ENCODE measurements at regions not wholly inside any gene's neighbourhood (a gene's known extent, or its start where the extent isn't known, plus 50 kb on each side); places are given as distances from the start of the nearest gene placed in this dataset.

- no peak overlapping the region for H3K4me3 ChIP-seq (ENCODE audit: low read length, poor library complexity, severe bottlenecking)
- H3F3A ChIP-seq (ENCODE audit: low read depth) = no peaks in the 10 kb centered on the region
- H3K36me3 ChIP-seq (ENCODE audit: insufficient read depth, low read length) = no peaks in the 10 kb centered on the region
- no peaks in the 10 kb centered on the region for H3K79me2 ChIP-seq (ENCODE audit: insufficient read depth, low read length)
- no peaks in the 10 kb centered on the region for H3K9me2 ChIP-seq (replicated peaks; ENCODE audit: low read depth, low read length)
- H3K4me2 ChIP-seq (ENCODE audit: low read depth, low read length, poor library complexity, severe bottlenecking) = no peak overlapping the region
- H3K4me1 ChIP-seq (ENCODE audit: insufficient read depth, low read length, poor library complexity, severe bottlenecking) = peaks cover 33% of the 10 kb centered on the region
- TF ChIP-seq CTCF (conservative IDR thresholded peaks at IDR 0.05; ENCODE audit: low read length) (no peak), EZH2phosphoT487 (IDR thresholded peaks at IDR 0.05; ENCODE audit: borderline replicate concordance) (no peak)
- H3K9ac ChIP-seq (ENCODE audit: low read depth, low read length, poor library complexity, severe bottlenecking) = no peak overlapping the region
- no peaks in the 10 kb centered on the region for H3K27me3 ChIP-seq (ENCODE audit: insufficient read depth, low read length, poor library complexity, severe bottlenecking)
- no peak overlapping the region for H2AFZ ChIP-seq (ENCODE audit: low read length)
- H3K9me3 ChIP-seq (ENCODE audit: insufficient read depth, low read depth, low read length) = no peaks in the 10 kb centered on the region
- H4K20me1 ChIP-seq (ENCODE audit: insufficient read depth, low read length, poor library complexity, severe bottlenecking) = no peaks in the 10 kb centered on the region
Measured at GRCh38 chr14:31964490-31964889, 112.6 kb upstream of the ARHGAP5 start.

- TF ChIP-seq EZH2phosphoT487 (IDR thresholded peaks at IDR 0.05; ENCODE audit: borderline replicate concordance) (no peak), CTCF (conservative IDR thresholded peaks at IDR 0.05; ENCODE audit: low read length) (no peak)
- H3K9me3 ChIP-seq (ENCODE audit: insufficient read depth, low read depth, low read length) = peaks cover 2% of the 10 kb centered on the region; the same call in 1 of the 2 replicates
- H3K9me2 ChIP-seq (replicated peaks; ENCODE audit: low read depth, low read length) = no peaks in the 10 kb centered on the region
- H3K9ac ChIP-seq (ENCODE audit: low read depth, low read length, poor library complexity, severe bottlenecking) = no peak overlapping the region
- peaks cover 36% of the 10 kb centered on the region for H3K4me1 ChIP-seq (ENCODE audit: insufficient read depth, low read length, poor library complexity, severe bottlenecking)
- no peaks in the 10 kb centered on the region for H3F3A ChIP-seq (ENCODE audit: low read depth)
- no peaks in the 10 kb centered on the region for H3K27me3 ChIP-seq (ENCODE audit: insufficient read depth, low read length, poor library complexity, severe bottlenecking)
- no peaks in the 10 kb centered on the region for H4K20me1 ChIP-seq (ENCODE audit: insufficient read depth, low read length, poor library complexity, severe bottlenecking)
- peak overlapping the region; percentile 65 for H3K4me2 ChIP-seq (ENCODE audit: low read depth, low read length, poor library complexity, severe bottlenecking)
- no peak overlapping the region for H3K4me3 ChIP-seq (ENCODE audit: low read length, poor library complexity, severe bottlenecking)
- no peaks in the 10 kb centered on the region for H3K36me3 ChIP-seq (ENCODE audit: insufficient read depth, low read length)
- H3K79me2 ChIP-seq (ENCODE audit: insufficient read depth, low read length) = no peaks in the 10 kb centered on the region
- H2AFZ ChIP-seq (ENCODE audit: low read length) = no peak overlapping the region; the same call in 1 of the 2 replicates
Measured at GRCh38 chr14:31965071-31965734, 111.9 kb upstream of the ARHGAP5 start.

- Histone ChIP-seq H3K79me2 (ENCODE audit: insufficient read depth, low read length) (no peaks in the 10 kb centered on the region), H4K20me1 (ENCODE audit: insufficient read depth, low read length, poor library complexity, severe bottlenecking) (no peaks in the 10 kb centered on the region), H3F3A (ENCODE audit: low read depth) (no peaks in the 10 kb centered on the region), H3K9me3 (ENCODE audit: insufficient read depth, low read depth, low read length) (peaks cover 10% of the 10 kb centered on the region), H2AFZ (ENCODE audit: low read length) (peak overlapping the region; percentile 54), H3K4me2 (ENCODE audit: low read depth, low read length, poor library complexity, severe bottlenecking) (peak overlapping the region; percentile 65), H3K9me2 (replicated peaks; ENCODE audit: low read depth, low read length) (no peaks in the 10 kb centered on the region), H3K4me1 (ENCODE audit: insufficient read depth, low read length, poor library complexity, severe bottlenecking) (peaks cover 36% of the 10 kb centered on the region), H3K36me3 (ENCODE audit: insufficient read depth, low read length) (no peaks in the 10 kb centered on the region), H3K9ac (ENCODE audit: low read depth, low read length, poor library complexity, severe bottlenecking) (no peak overlapping the region), H3K27me3 (ENCODE audit: insufficient read depth, low read length, poor library complexity, severe bottlenecking) (no peaks in the 10 kb centered on the region), H3K4me3 (ENCODE audit: low read length, poor library complexity, severe bottlenecking) (peak overlapping the region; percentile 24)
- TF ChIP-seq CTCF (conservative IDR thresholded peaks at IDR 0.05; ENCODE audit: low read length) (no peak), EZH2phosphoT487 (IDR thresholded peaks at IDR 0.05; ENCODE audit: borderline replicate concordance) (no peak)
Measured at GRCh38 chr14:31965735-31966598, 111.1 kb upstream of the ARHGAP5 start.
